Transverse colon (tissue), 4 donors: ENCODE measurements at regions not wholly inside any gene's neighbourhood (a gene's known extent, or its start where the extent isn't known, plus 50 kb on each side); places are given as distances from the start of the nearest gene placed in this dataset.

Experiments used
- DNase-seq: peaks from one replicate; pipeline ENCODE4 v3.0.0-alpha.2; 2019
- H3K27ac ChIP-seq, 4 donors: fragments of 200-600 bp; sonication (generic); 2 replicates each; pipeline ENCODE4 v1.5.1; 2016 to 2018; ENCODE audit warnings: inconsistent platforms in 4 of 4
- H3K27me3 ChIP-seq: fragments of 200-600 bp; sonication (generic); 2 replicates; pipeline ENCODE4 v1.5.1; 2017; ENCODE audit warnings: inconsistent platforms
- H3K36me3 ChIP-seq, 4 donors: fragments of 200-600 bp; sonication (generic); 2 replicates each; pipeline ENCODE4 v1.5.1; 2017 to 2019; ENCODE audit warnings: inconsistent platforms in 4 of 4
- H3K4me1 ChIP-seq, 4 donors: fragments of 200-600 bp; sonication (generic); 2 replicates each; pipeline ENCODE4 v1.5.1; 2017 to 2020; ENCODE audit warnings: inconsistent platforms in 4 of 4
- H3K4me3 ChIP-seq, 4 donors: fragments of 200-600 bp; sonication (generic); 1 replicate in 1 of 4; 2 replicates in 3 of 4; pipeline versions ENCODE4 v1.5.1 to v1.6.1; 2017 to 2019; ENCODE audit warnings: inconsistent platforms in 4 of 4
- H3K9me3 ChIP-seq, 2 donors: fragments of 200-600 bp; sonication (generic); 2 replicates each; pipeline ENCODE4 v1.5.1; 2017 to 2019; ENCODE audit warnings: inconsistent platforms in 2 of 2
- CTCF ChIP-seq, 5 experiments: fragments of 200-600 bp in 3 of 5; fragments of 450-650 bp in 2 of 5; sonication (generic) in 3 of 5; IDR thresholded peaks; 1 replicate in 2 of 5; 2 replicates in 3 of 5; pipeline ENCODE4 v1.5.1; 2016 to 2017; ENCODE audit warnings: antibody characterized with exemption in 5 of 5, inconsistent platforms in 3 of 5, mild to moderate bottlenecking in 2 of 5, moderate library complexity in 1 of 5
- EP300 ChIP-seq: sonication (generic); formaldehyde crosslinking; IDR thresholded peaks from one replicate; pipeline ENCODE4 v1.6.1; 2017; ENCODE audit warnings: antibody characterized with exemption, low read depth
- POLR2A ChIP-seq: fragments of 450-650 bp; IDR thresholded peaks from one replicate; pipeline ENCODE4 v1.6.1; 2016; ENCODE audit warnings: antibody characterized with exemption, mild to moderate bottlenecking, moderate library complexity
- POLR2AphosphoS5 ChIP-seq, 3 donors: sonication (generic); formaldehyde crosslinking; IDR thresholded peaks; one replicate each; pipeline ENCODE4 v1.6.1; 2016; ENCODE audit warnings: antibody characterized with exemption in 3 of 3
- WGBS, 2 donors: methylation state at CpG; one replicate each; pipeline ENCODE4 v1.1.5; 2018; ENCODE audit warnings: low coverage in 1 of 2; 5-methylcytosine and 5-hydroxymethylcytosine counted together
- in situ Hi-C, 4 donors: fragments of 200-750 bp; cut with MboI; loops; one replicate each; pipeline versions ENCODE4 v1.15.0 to v1.15.1; 2017; ENCODE audit warnings: low sequenced_read_pairs in 3 of 4, low pct_ligation_motif_present in 1 of 4, low pct_unique_long_range_greater_than_20kb in 1 of 4
- intact Hi-C: fragments of 100-400 bp; cut with DNase I; formaldehyde crosslinking; loops from one replicate; pipeline ENCODE4 v1.15.1; 2023; ENCODE audit warnings: low total_unique reads

- Histone ChIP-seq H3K27ac (no peak overlapping the region), H3K36me3 (no peaks in the 10 kb centered on the region), H3K4me3 (no peak overlapping the region), H3K4me1 (no peaks in the 10 kb centered on the region), H3K9me3 (peaks cover 0 to 3% of the 10 kb centered on the region in 2 donors), H3K27me3 (no peaks in the 10 kb centered on the region)
- in situ Hi-C loops = no loop called here
- intact Hi-C loops = no loop called here
- WGBS, 2 donors = 91% methylated on average over 13 of the region's 13 CpGs; no CpG with 5 or more reads in 1 of the 2 donors
- TF ChIP-seq EP300 (no peak), CTCF (IDR thresholded peaks at IDR 0.05) (no peak), POLR2A (no peak), POLR2AphosphoS5 (IDR thresholded peaks at IDR 0.05) (no peak)
- DNase-seq = no peak
Observed at GRCh38 chr13:82259284-82259683, 1623.0 kb downstream of the SLITRK1 start.

- intact Hi-C loops = no loop called here
- WGBS, 2 donors = 93 to 95% methylated on average over 3 to 28 of the region's 56 CpGs
- TF ChIP-seq POLR2A (no peak), CTCF (IDR thresholded peaks at IDR 0.05) (no peak), POLR2AphosphoS5 (IDR thresholded peaks at IDR 0.05) (no peak), EP300 (no peak)
Observed at GRCh38 chr13:82257790-82258507, 1624.3 kb downstream of the SLITRK1 start.

GRCh38 chr13:82248762-82249161 is 1633.5 kb downstream of the SLITRK1 start:
- intact Hi-C loops (no loop called here), in situ Hi-C loops (no loop called here)
- Histone ChIP-seq H3K36me3 (no peaks in the 10 kb centered on the region), H3K4me3 (no peak overlapping the region), H3K27ac (no peak overlapping the region), H3K9me3 (peaks cover 0 to 4% of the 10 kb centered on the region in 2 donors), H3K4me1 (no peaks in the 10 kb centered on the region), H3K27me3 (no peaks in the 10 kb centered on the region)
- no peak for DNase-seq
- TF ChIP-seq CTCF (IDR thresholded peaks at IDR 0.05) (no peak), POLR2AphosphoS5 (IDR thresholded peaks at IDR 0.05) (no peak)
- 45 to 50% methylated on average over 1 of the region's 1 CpG for WGBS, 2 donors

More at GRCh38 chr13:82257790-82258507, 1624.3 kb downstream of the SLITRK1 start:
- no peaks in the 10 kb centered on the region for H3K4me1 ChIP-seq
- H3K27ac ChIP-seq = no peak overlapping the region
- DNase-seq = no peak
- no peaks in the 10 kb centered on the region for H3K36me3 ChIP-seq
- in situ Hi-C loops = no loop called here
- H3K9me3 ChIP-seq = peaks cover 0 to 3% of the 10 kb centered on the region in 2 donors
- no peaks in the 10 kb centered on the region for H3K27me3 ChIP-seq
- H3K4me3 ChIP-seq = no peak overlapping the region

GRCh38 chr13:82245860-82246259 is 1636.4 kb downstream of the SLITRK1 start:
- no peak overlapping the region for H3K27ac ChIP-seq
- H3K4me3 ChIP-seq = no peak overlapping the region
- no peaks in the 10 kb centered on the region for H3K36me3 ChIP-seq
- in situ Hi-C loops (no loop called here), intact Hi-C loops (no loop called here)
- no peaks in the 10 kb centered on the region for H3K4me1 ChIP-seq
- H3K9me3 ChIP-seq = peaks cover 0 to 4% of the 10 kb centered on the region in 2 donors
- WGBS, 2 donors = 88 to 90% methylated on average over 1 of the region's 1 CpG
- DNase-seq = no peak
- H3K27me3 ChIP-seq = no peaks in the 10 kb centered on the region
- no peak for TF ChIP-seq POLR2AphosphoS5 (IDR thresholded peaks at IDR 0.05)

GRCh38 chr13:82224806-82225205 is 1657.5 kb downstream of the SLITRK1 start:
- no peaks in the 10 kb centered on the region for H3K27me3 ChIP-seq
- intact Hi-C loops (no loop called here), in situ Hi-C loops (no loop called here)
- H3K4me3 ChIP-seq = no peak overlapping the region
- H3K27ac ChIP-seq = no peak overlapping the region
- no peak for DNase-seq
- 67 to 77% methylated on average over 2 to 3 of the region's 3 CpGs for WGBS, 2 donors
- TF ChIP-seq CTCF (IDR thresholded peaks at IDR 0.05) (no peak), EP300 (no peak), POLR2A (no peak), POLR2AphosphoS5 (IDR thresholded peaks at IDR 0.05) (no peak)
- no peaks in the 10 kb centered on the region for H3K4me1 ChIP-seq
- H3K36me3 ChIP-seq = no peaks in the 10 kb centered on the region
- no peaks in the 10 kb centered on the region for H3K9me3 ChIP-seq
